ENCODE measurements at regions not wholly inside any gene's neighbourhood (a gene's known extent, or its start where the extent isn't known, plus 50 kb on each side); places are given as distances from the start of the nearest gene placed in this dataset.

DNA sequence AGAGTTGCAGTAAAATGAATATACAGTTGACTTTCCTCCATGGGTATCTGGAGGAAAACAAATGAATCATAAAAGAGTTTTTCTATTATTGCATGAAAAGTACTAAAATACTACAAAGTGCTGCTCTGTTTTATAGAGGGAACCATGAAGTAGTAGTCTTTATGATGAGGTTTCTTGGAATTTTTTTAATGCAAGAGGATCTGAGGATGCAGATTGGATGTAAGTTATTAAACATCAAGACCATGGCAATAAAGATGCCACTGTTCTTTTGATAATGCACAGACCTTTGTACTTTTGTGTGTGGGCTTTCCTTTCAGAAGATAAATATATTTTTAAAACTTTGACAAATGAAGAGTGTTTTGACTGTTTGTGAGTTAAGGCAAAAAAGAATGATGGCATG is 87.5 kb downstream of the DACT1 start:
- TF ChIP-seq CTCF (IDR thresholded peaks at IDR 0.05) (no peak), POLR2AphosphoS5 (IDR thresholded peaks at IDR 0.05) (no peak), POLR2A (IDR thresholded peaks at IDR 0.05; ENCODE audit: low read depth) (no peak)
